Aorta (tissue), 5 donors: ENCODE measurements at regions not wholly inside any gene's neighbourhood (a gene's known extent, or its start where the extent isn't known, plus 50 kb on each side); places are given as distances from the start of the nearest gene placed in this dataset.
"Not testable (repeated sequence)": the region's sequence is repeated elsewhere in the genome, so short reads cannot be mapped to it uniquely, and the experiment has no call there.

Experiments
- ATAC-seq: fragments of 200-7000 bp; cut with Tn5 transposase; one replicate; pipeline ENCODE4 v1.9.1; 2022; ENCODE audit warnings: moderate library complexity; ENCODE audit not compliant: low FRiP score
- DNase-seq, 2 donors: peaks; one replicate each; pipeline ENCODE4 v3.0.0-alpha.2; 2020
- H3K27ac ChIP-seq, 2 donors: one replicate each; pipeline ENCODE4 v1.5.1; 2013; ENCODE audit warnings: low read length in 2 of 2, mild to moderate bottlenecking in 2 of 2, moderate library complexity in 2 of 2, control low read depth in 1 of 2, inconsistent platforms in 1 of 2, low read depth in 1 of 2
- H3K27me3 ChIP-seq, 2 donors: one replicate each; pipeline ENCODE4 v1.6.1; 2013; ENCODE audit warnings: control low read depth in 1 of 2, low read length in 1 of 2, mild to moderate bottlenecking in 1 of 2, moderate library complexity in 1 of 2; ENCODE audit not compliant: insufficient read depth in 2 of 2, control insufficient read depth in 1 of 2
- H3K36me3 ChIP-seq, 2 donors: one replicate each; pipeline ENCODE4 v1.6.1; 2013; ENCODE audit warnings: control low read depth in 1 of 2, low read length in 1 of 2, mild to moderate bottlenecking in 1 of 2; ENCODE audit not compliant: insufficient read depth in 2 of 2, control insufficient read depth in 1 of 2
- H3K4me1 ChIP-seq, 2 donors: one replicate each; pipeline ENCODE4 v1.6.1; 2013; ENCODE audit warnings: low read length in 2 of 2, control low read depth in 1 of 2, mild to moderate bottlenecking in 1 of 2, moderate library complexity in 1 of 2; ENCODE audit not compliant: insufficient read depth in 2 of 2, control insufficient read depth in 1 of 2
- H3K4me3 ChIP-seq, 2 donors: one replicate each; pipeline ENCODE4 v1.5.1; 2013; ENCODE audit warnings: low read length in 2 of 2, control low read depth in 1 of 2, mild to moderate bottlenecking in 1 of 2
- H3K9me3 ChIP-seq: one replicate; pipeline ENCODE4 v1.6.1; 2013; ENCODE audit warnings: mild to moderate bottlenecking, low read length; ENCODE audit not compliant: control insufficient read depth
- WGBS, 2 donors: extraction: QIAGEN DNeasy Blood & Tissue Kit; methylation state at CpG; one replicate each; pipeline ENCODE4 v1.1.7; 2013; 5-methylcytosine and 5-hydroxymethylcytosine counted together
- intact Hi-C, 2 donors: fragments of 100-400 bp; cut with DNase I; formaldehyde crosslinking; loops; one replicate each; pipeline versions ENCODE4 v1.14.2 to v1.15.0; 2022
- donor health status: healthy with polysubstance abuse.
- donor health status: Bipolar disorder and iron deficiency.
- donor health status: DM: no; HTN: no; CAD: no.
- donor health status: DM: no; HTN: no; CAD: no.
- donor health status: DM: yes; HTN: yes; CAD: no.

DNA sequence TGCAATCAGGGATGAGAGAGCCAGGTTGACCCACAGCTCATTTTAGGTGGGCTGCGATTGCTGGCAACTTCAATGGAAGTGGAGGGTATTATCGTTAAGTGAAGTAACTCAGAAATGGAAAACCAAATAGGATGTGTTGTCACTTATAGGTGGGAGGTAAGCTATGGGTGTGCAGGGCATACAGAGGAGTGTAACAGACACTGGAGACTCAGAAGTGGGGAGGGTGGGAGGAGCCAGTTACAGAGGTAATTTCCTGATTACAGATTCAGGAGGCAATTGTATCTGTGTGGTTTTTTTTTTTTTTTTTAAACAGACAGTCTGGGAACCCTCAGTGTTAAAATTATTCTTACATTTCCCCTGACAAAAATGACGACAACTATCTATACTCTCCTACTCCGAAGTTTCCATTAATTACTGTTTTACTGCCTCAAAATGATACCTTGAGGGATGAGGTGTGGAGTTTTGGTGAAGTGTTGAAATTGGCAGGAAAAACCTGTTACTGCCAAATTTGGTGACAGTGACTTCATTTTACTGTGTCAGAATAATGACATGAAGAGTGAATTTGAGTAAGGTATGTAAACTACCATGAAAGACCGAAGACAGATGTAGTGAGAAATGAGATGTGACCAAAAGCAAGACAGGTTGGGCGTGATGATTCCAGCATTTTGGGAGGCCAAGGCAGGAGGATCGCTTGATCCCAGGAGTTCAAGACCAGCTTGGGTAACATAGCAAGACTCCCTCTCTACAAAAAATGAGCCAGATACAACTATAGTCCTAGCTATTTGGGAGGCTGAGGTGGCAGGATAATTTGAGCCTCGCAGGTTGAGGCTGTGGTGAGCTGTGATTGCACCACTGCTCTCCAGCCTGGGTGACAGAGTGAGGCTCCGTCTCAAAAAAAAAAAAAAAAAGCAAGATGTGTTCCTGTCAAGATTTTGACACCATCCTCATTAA lies 415.0 kb upstream of the AMELY start:
- intact Hi-C loops, result no loop called here
- Histone ChIP-seq H3K4me3 (no peak overlapping the region), H3K9me3 (no peaks in the 10 kb centered on the region), H3K27ac (no peak overlapping the region), H3K4me1 (no peaks in the 10 kb centered on the region), H3K36me3 (peaks cover 0 to 2% of the 10 kb centered on the region in 2 donors), H3K27me3 (no peaks in the 10 kb centered on the region)
- no peak for DNase-seq
- WGBS, 2 donors, result 90% methylated on average over 9 of the region's 9 CpGs; no CpG with 5 or more reads in 1 of the 2 donors
- no peak for ATAC-seq

DNA sequence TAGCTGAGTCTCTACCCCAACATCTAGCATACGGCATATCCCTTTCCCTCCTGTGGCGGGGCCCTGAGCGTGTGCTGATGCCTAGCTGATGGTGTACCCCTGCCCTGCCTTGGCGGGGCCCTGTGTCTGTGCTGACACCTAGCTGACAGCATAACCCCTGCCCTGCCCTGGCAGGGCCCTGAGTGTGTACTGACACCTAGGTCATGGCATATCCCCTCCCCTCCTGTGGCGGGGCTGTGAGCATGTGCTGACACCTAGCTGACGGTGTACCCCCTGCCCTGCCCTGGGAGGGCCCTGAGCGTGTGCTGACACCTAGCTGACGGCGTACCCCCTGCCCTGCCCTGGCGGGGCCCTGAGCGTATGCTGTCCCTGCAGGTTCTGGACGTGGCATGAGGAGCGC lies 414.0 kb upstream of the AMELY start:
- Histone ChIP-seq H3K27me3 (no peaks in the 10 kb centered on the region), H3K9me3 (no peaks in the 10 kb centered on the region), H3K27ac (no peak overlapping the region), H3K4me3 (no peak overlapping the region), H3K4me1 (no peaks in the 10 kb centered on the region), H3K36me3 (peaks cover 0 to 2% of the 10 kb centered on the region in 2 donors)
- ATAC-seq, result no peak
- 96% methylated on average over 13 of the region's 13 CpGs; no CpG with 5 or more reads in 1 of the 2 donors for WGBS, 2 donors
- no peak for DNase-seq
- intact Hi-C loops, result no loop called here

DNA sequence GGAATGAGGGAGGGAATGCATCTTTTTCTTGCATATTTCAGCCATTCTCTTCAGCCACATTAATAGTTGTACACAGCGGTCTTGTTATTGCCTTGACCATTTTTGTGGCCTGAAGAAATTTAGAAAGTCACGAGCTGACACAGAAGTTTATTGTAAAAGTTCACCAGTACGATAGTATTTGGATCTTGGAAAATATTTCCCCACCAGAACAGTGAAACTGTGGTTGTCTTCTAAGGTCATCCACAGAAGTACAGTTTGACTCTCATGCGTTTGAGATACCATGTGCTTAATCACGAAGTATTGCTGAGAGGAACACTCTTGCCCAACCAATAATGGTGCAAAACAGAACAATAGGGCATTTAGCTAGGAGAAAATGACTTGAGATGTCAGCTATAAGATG lies 409.2 kb upstream of the AMELY start:
- H3K4me1 ChIP-seq, result no peaks in the 10 kb centered on the region
- H3K4me3 ChIP-seq, result no peak overlapping the region
- no peaks in the 10 kb centered on the region for H3K9me3 ChIP-seq
- ATAC-seq (no peak), DNase-seq (no peak)
- no peaks in the 10 kb centered on the region for H3K27me3 ChIP-seq
- intact Hi-C loops, result no loop called here
- no peak overlapping the region for H3K27ac ChIP-seq
- peaks cover 0 to 2% of the 10 kb centered on the region in 2 donors for H3K36me3 ChIP-seq
- WGBS, 2 donors, result 91% methylated on average over 5 of the region's 5 CpGs; no CpG with 5 or more reads in 1 of the 2 donors

DNA sequence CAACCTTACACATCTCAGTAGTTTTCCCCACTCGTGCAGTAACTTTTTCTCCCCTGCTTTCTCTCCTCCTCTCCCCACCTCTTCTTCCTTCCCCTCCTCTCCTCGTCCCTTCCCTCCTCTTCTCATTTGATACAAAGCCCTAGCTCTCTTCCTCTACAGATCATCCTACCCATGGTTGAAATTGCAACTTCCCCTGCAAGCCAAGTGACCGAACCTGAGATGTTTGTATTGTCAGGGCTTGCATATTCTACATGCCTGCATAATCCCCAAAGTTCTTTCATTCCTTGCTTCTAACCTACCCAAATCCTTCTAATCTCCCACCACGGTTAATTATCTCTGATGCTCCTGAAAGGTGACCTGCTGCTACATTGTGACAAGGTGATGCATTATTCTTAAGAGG lies 408.6 kb upstream of the AMELY start:
- H3K36me3 ChIP-seq, H3K9me3 ChIP-seq, ATAC-seq, H3K27me3 ChIP-seq, H3K27ac ChIP-seq, intact Hi-C loops, DNase-seq, H3K4me3 ChIP-seq, H3K4me1 ChIP-seq: not testable (repeated sequence)
- WGBS, 2 donors, result 78% methylated on average over 2 of the region's 4 CpGs; no CpG with 5 or more reads in 1 of the 2 donors

DNA sequence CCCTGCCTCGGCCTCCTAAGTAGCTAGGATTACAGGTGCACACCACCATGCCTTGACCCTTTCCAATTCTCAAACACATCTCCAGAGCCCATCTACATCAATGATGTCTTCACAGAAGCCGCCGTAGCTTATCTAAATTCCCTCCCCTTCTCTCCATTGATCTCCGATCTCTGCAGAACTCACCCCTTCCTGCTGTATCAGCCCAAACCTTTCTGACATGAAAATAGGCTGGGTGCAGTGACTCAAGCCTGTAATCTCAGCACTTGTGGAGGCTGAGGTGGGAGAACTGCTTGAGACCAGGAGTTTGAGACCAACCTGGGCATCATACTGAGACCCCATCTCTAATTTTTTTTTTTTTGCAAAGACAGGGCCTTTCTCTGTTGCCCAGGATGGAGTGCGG lies 406.6 kb upstream of the AMELY start:
- DNase-seq (no peak), ATAC-seq (no peak)
- Histone ChIP-seq H3K4me1 (no peaks in the 10 kb centered on the region), H3K36me3 (no peaks in the 10 kb centered on the region), H3K27me3 (no peaks in the 10 kb centered on the region), H3K4me3 (no peak overlapping the region), H3K27ac (no peak overlapping the region), H3K9me3 (no peaks in the 10 kb centered on the region)
- intact Hi-C loops, result no loop called here
- 97% methylated on average over 5 of the region's 5 CpGs; no CpG with 5 or more reads in 1 of the 2 donors for WGBS, 2 donors

DNA sequence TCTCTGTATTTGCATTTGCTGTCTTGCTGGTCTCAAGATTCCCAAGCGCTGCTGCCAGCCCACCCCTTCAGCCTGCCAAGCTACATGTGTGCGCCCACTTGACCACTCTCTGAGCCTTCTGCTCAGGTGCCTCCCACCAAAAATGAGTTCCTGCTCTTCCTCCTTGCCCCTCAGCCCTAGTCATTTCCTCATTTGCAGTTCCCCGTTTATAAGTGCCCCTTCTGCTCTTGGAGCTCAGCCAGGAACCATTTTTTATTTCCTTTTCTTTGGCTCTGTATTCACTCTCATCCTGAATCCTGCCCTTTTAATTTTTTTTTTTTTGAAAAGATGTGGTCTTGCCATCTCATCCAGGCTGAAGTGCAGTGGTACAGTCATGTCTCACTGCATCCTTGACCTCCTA lies 406.0 kb upstream of the AMELY start:
- H3K36me3 ChIP-seq, result no peaks in the 10 kb centered on the region
- intact Hi-C loops, result no loop called here
- DNase-seq (no peak), ATAC-seq (no peak)
- no peak overlapping the region for H3K4me3 ChIP-seq
- H3K27me3 ChIP-seq, result no peaks in the 10 kb centered on the region
- WGBS, 2 donors, result 59% methylated on average over 3 of the region's 3 CpGs; no CpG with 5 or more reads in 1 of the 2 donors
- H3K27ac ChIP-seq, result no peak overlapping the region
- H3K9me3 ChIP-seq, result no peaks in the 10 kb centered on the region
- H3K4me1 ChIP-seq, result no peaks in the 10 kb centered on the region

DNA sequence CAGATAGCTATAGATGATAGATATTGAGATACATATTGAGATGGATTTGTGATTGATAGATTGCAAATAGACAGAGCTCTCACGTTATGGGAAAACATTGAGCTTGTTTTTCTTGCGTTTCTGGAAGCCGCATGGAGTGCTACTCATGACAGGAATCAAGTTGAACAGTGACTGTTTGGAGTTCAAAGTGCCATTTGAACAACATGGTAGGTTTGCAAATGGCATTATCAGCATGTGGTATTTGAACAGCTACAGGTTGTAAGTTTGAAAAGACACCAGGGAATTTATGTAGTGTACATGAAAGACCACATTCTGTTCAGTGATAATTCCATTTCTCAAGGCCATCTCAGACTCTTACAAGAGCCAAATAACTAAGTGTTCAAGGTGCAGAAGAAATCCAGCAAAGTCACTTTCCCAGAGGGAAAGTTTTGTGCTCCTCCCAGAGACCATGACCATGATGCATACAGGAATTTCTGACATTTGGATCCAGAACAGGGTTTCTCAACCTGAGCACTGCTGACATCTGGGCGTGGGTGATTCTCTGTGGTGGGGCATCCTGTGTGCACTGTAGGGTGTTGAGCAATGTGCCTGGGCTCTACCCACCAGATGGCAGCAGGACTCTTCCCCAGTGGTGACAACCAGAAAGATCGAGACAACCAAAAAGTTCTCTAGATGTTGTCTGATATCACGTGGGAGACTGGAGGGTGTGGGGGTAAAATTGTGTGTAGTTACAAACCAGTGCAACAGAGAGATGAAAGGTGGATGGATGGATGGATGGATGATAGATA lies 399.1 kb upstream of the AMELY start:
- Histone ChIP-seq H3K27me3 (no peaks in the 10 kb centered on the region), H3K36me3 (no peaks in the 10 kb centered on the region), H3K4me1 (no peaks in the 10 kb centered on the region), H3K9me3 (no peaks in the 10 kb centered on the region), H3K27ac (no peak overlapping the region), H3K4me3 (no peak overlapping the region)
- WGBS, 2 donors, result 86% methylated on average over 6 of the region's 6 CpGs; no CpG with 5 or more reads in 1 of the 2 donors
- ATAC-seq (no peak), DNase-seq (no peak)
- intact Hi-C loops, result no loop called here

DNA sequence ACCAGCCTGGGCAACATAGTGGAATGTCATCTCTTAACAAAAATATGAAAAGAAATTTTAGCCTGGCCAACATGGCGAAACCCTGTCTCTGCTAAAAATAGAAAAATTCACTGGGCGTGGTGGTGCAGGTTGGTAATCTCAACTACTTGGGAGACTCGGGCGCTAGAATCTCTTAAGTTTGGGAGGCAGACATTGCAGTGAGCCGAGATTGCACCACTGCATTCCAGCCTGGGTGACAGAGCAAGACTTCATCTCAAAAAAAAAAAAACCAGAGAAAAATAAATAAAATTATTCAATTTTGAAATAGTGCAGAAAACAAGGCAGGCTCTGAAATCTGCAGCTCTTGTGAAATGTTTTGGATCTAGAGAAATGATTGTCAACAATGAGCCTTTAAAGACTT lies 397.3 kb upstream of the AMELY start:
- Histone ChIP-seq H3K27me3 (no peaks in the 10 kb centered on the region), H3K27ac (no peak overlapping the region), H3K4me1 (no peaks in the 10 kb centered on the region), H3K9me3 (no peaks in the 10 kb centered on the region), H3K4me3 (no peak overlapping the region), H3K36me3 (no peaks in the 10 kb centered on the region)
- ATAC-seq (no peak), DNase-seq (no peak)
- intact Hi-C loops, result no loop called here
- WGBS, 2 donors, result 82% methylated on average over 5 of the region's 5 CpGs; no CpG with 5 or more reads in 1 of the 2 donors
